ENCODE measurements at regions not wholly inside any gene's neighbourhood (a gene's known extent, or its start where the extent isn't known, plus 50 kb on each side); places are given as distances from the start of the nearest gene placed in this dataset.

DNA sequence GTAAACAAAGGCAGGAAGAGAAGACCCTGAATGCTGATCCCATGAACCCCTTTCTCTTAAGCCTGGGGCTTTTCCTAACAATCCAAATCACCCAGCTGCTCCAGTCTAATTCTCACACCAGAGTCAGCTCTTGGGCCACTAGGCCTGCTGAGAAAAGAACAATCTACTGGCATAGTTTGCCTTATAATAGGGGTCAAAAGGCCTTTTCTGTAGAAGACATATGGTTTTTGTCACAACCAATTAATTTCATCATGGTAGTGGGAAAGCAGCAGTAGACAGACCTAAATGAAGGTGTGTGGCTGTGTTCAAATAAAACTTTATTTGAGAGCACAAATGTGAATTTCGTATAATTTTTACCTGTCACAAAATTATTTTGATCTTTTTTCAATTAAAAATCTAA lies 994.7 kb upstream of the EPHA7 start:
- TF ChIP-seq, protein P1, sequence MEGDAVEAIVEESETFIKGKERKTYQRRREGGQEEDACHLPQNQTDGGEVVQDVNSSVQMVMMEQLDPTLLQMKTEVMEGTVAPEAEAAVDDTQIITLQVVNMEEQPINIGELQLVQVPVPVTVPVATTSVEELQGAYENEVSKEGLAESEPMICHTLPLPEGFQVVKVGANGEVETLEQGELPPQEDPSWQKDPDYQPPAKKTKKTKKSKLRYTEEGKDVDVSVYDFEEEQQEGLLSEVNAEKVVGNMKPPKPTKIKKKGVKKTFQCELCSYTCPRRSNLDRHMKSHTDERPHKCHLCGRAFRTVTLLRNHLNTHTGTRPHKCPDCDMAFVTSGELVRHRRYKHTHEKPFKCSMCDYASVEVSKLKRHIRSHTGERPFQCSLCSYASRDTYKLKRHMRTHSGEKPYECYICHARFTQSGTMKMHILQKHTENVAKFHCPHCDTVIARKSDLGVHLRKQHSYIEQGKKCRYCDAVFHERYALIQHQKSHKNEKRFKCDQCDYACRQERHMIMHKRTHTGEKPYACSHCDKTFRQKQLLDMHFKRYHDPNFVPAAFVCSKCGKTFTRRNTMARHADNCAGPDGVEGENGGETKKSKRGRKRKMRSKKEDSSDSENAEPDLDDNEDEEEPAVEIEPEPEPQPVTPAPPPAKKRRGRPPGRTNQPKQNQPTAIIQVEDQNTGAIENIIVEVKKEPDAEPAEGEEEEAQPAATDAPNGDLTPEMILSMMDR (IDR thresholded peaks at IDR 0.05; ENCODE audit: insufficient read depth, missing control alignments): no peak
- FAIRE-seq (no peak), DNase-seq (ENCODE audit: insufficient read length, low spot score) (no peak)

DNA sequence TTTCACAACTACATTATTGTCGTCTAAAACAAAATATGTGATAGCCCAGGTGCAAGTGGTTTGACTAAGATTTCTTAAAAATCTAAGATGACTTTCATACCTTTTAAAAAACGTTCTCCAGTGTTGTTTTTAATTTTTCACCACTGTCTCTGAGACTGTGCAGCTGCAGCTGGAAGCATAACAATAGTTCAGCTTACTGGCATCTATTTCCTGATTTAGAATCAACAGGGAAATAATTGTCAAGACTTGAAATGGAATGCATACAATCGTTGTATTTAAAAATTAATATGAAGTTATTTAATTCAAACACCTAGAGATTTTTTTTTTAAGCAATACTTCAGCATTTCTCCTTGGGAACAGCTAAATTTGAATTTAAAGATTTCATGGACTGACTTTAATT lies 982.0 kb upstream of the EPHA7 start:
- no peak for FAIRE-seq
- no peak for DNase-seq (ENCODE audit: insufficient read length, low spot score)
- TF ChIP-seq, protein P1 (IDR thresholded peaks at IDR 0.05; ENCODE audit: insufficient read depth, missing control alignments): no peak

DNA sequence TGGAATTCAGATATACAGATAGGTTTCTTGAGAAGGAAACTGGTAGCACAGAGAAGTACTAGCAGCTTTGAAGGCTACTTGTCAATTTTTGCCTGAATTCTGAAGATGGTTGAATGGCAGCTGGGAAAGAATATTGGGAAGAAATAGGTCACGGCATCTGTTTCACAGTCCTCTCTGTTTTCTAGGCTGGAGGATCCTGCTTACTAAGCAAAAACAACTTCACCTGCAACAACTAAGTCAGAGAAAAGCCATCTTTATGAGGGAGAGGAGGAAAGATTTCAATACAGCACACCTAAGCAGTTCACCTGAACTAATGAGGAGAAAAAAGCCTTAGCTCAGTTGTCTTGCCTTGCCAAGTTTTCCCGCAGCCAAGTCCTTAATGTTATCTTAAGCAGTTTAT lies 975.5 kb upstream of the EPHA7 start:
- DNase-seq (ENCODE audit: insufficient read length, low spot score) (no peak), FAIRE-seq (no peak)
- TF ChIP-seq, protein P1 (IDR thresholded peaks at IDR 0.05; ENCODE audit: insufficient read depth, missing control alignments): no peak

DNA sequence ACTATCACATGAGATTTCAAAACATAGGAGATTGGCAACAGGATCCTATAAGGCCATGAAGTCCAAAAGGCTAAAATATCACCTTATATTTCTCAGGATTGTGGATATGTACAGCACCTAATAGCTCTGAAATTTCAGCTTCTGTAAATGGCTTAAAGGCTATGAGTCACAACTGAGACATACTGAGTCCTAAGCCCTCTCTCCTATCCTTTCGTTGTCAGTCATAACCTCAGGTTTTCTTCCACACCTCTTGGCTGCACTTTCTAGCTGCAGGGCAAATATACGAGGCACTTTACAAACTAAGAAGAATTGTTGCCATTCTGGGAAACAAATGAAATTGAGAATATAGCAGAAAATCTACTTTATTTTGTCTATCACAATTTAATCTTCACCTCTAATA lies 969.9 kb upstream of the EPHA7 start:
- TF ChIP-seq, protein P1 (IDR thresholded peaks at IDR 0.05; ENCODE audit: insufficient read depth, missing control alignments): no peak
- FAIRE-seq: no peak

DNA sequence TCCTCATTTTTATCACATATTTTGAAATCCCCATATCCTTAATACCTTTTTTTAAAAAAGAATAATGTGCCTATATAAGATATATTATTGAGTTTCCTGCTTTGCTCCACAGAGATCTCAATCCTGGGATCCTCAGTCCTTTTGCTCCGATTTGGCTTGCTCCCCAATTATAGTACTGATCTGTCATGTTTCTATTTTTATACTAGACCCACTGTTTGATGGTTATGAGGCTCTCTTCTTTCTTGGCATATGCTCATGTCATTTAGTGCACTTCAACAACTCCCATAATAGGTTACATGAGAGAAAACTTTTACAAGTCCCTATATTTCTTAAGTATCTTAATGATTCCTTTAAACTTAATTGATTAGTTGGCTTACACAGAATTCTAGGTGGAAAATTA lies 958.5 kb upstream of the EPHA7 start:
- DNase-seq (ENCODE audit: insufficient read length, low spot score) (no peak), FAIRE-seq (no peak)
- TF ChIP-seq, protein P1 (IDR thresholded peaks at IDR 0.05; ENCODE audit: insufficient read depth, missing control alignments): no peak

More for the DNA sequence above, 969.9 kb upstream of the EPHA7 start:
- DNase-seq (ENCODE audit: insufficient read length, low spot score): no peak

DNA sequence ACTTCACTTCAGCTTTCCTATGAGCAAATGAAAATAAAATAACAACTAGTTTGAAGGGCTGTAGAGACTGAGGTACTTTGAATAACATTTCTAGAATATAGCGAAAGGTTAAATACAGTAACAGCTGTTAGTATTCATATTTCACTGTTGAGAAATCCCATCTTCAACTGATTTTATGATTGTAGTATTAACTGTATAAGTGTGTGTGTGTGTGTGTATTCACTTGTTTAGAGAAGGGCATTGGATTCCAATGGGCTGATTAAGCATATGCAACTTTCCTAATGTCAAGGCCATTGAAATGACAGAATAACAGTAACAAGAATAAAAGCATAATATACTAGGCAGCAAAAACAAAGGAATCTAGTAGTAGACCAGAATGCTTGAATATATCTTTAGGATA lies 957.5 kb upstream of the EPHA7 start:
- TF ChIP-seq, protein P1 (IDR thresholded peaks at IDR 0.05; ENCODE audit: insufficient read depth, missing control alignments): no peak
- DNase-seq (ENCODE audit: insufficient read length, low spot score) (no peak), FAIRE-seq (no peak)

DNA sequence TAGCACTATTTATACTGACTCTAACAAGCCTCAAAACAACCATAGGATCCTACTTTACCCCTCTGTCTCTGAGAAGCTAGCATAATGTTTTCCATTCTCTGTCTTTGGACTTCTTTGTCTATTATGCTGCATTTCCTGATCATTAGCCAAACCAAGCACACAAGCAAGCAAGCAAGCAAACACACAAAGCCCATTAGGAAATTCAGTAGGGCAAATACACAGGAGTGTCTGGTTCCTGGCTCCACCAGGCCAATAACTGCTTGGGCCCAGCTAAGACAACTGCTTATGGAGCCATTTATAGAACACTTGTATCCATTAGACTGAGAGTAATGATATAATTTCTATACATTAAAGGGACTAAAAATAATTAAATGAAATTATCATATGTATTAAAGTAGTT lies 952.9 kb upstream of the EPHA7 start:
- DNase-seq (ENCODE audit: insufficient read length, low spot score) (no peak), FAIRE-seq (no peak)
- TF ChIP-seq, protein P1 (IDR thresholded peaks at IDR 0.05; ENCODE audit: insufficient read depth, missing control alignments): no peak

All from D721Med (cell line).